ENCODE measurements at regions not wholly inside any gene's neighbourhood (a gene's known extent, or its start where the extent isn't known, plus 50 kb on each side); places are given as distances from the start of the nearest gene placed in this dataset.

- H3K36me3 Mint-ChIP-seq = no peaks in the 10 kb centered on the region
- no peak overlapping the region for H3K27ac Mint-ChIP-seq
- peaks cover 0 to 4% of the 10 kb centered on the region in 2 donors for H3K9me3 Mint-ChIP-seq
- no peak for DNase-seq (ENCODE audit: low spot score in 2 of 2)
- ATAC-seq = no peak
Observed at GRCh38 chr2:21291426-21291825, 167.7 kb downstream of the TDRD15 start.

GRCh38 chr2:21294446-21294845 is 170.7 kb downstream of the TDRD15 start:
- H3K9me3 Mint-ChIP-seq = no peaks in the 10 kb centered on the region
- H3K36me3 Mint-ChIP-seq = no peaks in the 10 kb centered on the region
- DNase-seq (ENCODE audit: low spot score in 2 of 2) (no peak), ATAC-seq (no peak)
- no peak overlapping the region for H3K27ac Mint-ChIP-seq

DNA sequence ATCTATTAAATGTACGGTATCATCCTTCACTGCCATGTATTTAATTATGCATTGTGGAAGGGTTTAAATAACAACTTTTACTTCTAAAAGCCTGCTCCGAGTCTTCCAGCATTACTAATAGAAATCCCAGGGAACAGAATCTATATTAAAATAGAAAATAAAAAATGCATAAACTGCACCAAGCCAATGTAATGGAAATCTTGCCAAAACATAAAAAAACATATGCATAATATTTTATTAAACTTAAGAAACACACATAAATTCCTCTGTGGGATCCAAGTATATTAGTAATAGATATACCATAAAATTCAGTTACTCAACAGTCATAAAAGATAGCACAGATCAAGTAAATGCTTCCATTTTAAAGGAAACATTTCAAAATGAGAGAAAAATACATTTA is 175.6 kb downstream of the TDRD15 start:
- H3K27ac Mint-ChIP-seq = no peak overlapping the region
- no peak for DNase-seq (ENCODE audit: low spot score in 2 of 2)
- no peak for ATAC-seq
- H3K36me3 Mint-ChIP-seq = no peaks in the 10 kb centered on the region
- H3K9me3 Mint-ChIP-seq = no peaks in the 10 kb centered on the region

GRCh38 chr2:21301871-21302455 is 178.2 kb downstream of the TDRD15 start:
- Mint-ChIP-seq H3K27ac (no peak overlapping the region), H3K36me3 (no peaks in the 10 kb centered on the region), H3K9me3 (no peaks in the 10 kb centered on the region)
- ATAC-seq = no peak
- DNase-seq (ENCODE audit: low spot score in 2 of 2) = no peak

DNA sequence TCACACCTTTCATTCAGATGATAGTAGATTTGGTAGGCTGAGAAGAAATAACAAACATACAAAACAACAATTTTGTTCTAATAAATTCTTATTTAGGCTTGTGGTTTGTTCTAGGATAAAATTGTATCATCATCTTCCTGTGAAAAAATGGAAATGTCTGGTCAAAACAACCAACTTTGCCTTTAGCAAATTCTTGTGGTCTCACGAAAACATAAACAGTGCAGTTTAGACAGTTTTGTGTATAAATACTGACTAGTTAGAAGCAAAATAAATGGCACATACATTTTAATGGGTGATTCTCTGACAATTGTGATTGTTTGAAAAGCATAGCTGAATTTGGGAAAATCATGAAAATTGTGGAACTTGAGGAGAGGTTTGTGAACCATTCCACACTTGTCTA is 180.1 kb downstream of the TDRD15 start:
- DNase-seq (ENCODE audit: low spot score in 2 of 2) (no peak), ATAC-seq (no peak)
- Mint-ChIP-seq H3K36me3 (no peaks in the 10 kb centered on the region), H3K27ac (no peak overlapping the region), H3K9me3 (no peaks in the 10 kb centered on the region)

DNA sequence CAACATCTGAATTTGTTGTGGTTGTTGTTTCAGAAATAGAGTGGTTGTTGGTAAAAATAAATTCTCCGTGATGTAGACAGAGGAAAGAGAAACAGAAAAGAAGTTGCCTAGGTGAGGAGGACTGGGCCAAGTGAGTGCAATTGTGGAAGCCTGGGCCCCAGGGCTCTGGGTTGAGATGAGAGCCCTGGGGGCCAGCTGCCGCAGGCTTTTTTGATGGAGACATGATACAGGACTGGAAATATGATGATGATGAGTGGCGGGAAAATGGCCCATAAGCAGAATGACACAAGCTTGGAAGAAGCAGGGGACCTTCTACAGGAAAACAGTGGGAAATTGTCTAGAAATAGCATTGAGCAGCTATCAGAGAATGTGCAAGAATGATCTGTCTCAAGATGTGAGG is 181.8 kb downstream of the TDRD15 start:
- H3K9me3 Mint-ChIP-seq = no peaks in the 10 kb centered on the region
- no peak overlapping the region for H3K27ac Mint-ChIP-seq
- no peak for ATAC-seq
- no peak for DNase-seq (ENCODE audit: low spot score in 2 of 2)
- H3K36me3 Mint-ChIP-seq = no peaks in the 10 kb centered on the region

- H3K27ac Mint-ChIP-seq = no peak overlapping the region
- ATAC-seq (no peak), DNase-seq (ENCODE audit: low spot score in 2 of 2) (no peak)
- H3K36me3 Mint-ChIP-seq = no peaks in the 10 kb centered on the region
- H3K9me3 Mint-ChIP-seq = no peaks in the 10 kb centered on the region
Observed at GRCh38 chr2:21306235-21306634, 182.5 kb downstream of the TDRD15 start.

DNA sequence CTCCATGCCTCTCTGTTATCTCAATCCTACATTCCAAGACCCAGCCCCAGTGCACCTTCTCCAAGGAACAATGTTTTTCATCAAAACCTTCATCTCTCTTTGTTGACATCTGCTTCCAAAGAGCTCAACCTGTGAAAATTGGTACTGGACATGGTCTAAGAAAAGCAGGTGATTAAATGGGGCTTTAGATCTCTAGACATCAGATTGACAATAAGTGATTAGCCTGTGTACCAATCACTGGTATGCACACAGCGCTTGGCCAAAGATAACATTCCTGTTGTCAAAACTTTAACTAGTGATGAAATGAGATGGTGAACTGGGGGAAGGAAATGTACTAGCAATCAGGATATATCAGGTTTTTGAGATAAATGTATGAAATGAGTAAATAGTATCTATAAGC is 183.3 kb downstream of the TDRD15 start:
- Mint-ChIP-seq H3K27ac (no peak overlapping the region), H3K36me3 (no peaks in the 10 kb centered on the region)
- no peak for ATAC-seq

DNA sequence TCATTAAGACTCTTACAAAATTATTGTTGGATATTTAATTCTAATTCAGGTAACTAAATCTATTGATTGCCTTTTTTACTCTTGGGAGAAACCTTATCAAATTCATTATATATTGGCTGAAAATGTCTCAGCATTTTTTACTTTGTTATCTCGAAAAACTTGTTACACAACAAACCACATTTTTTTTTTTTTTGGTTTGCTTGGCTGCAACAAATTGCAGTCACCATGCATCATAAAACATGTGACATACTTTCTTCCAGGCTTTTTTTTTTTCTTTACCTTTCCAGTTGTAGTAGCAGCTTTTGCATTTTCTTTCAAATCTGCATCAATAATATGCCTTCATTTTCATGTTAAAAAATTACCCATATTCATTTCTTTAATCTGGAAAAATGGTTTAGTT is 186.7 kb downstream of the TDRD15 start:
- ATAC-seq = no peak
- no peak for DNase-seq (ENCODE audit: low spot score in 2 of 2)
- H3K27ac Mint-ChIP-seq = no peak overlapping the region
- no peaks in the 10 kb centered on the region for H3K9me3 Mint-ChIP-seq
- H3K36me3 Mint-ChIP-seq = no peaks in the 10 kb centered on the region

More for the DNA sequence above, 183.3 kb downstream of the TDRD15 start:
- H3K9me3 Mint-ChIP-seq = no peaks in the 10 kb centered on the region
- no peak for DNase-seq (ENCODE audit: low spot score in 2 of 2)

DNA sequence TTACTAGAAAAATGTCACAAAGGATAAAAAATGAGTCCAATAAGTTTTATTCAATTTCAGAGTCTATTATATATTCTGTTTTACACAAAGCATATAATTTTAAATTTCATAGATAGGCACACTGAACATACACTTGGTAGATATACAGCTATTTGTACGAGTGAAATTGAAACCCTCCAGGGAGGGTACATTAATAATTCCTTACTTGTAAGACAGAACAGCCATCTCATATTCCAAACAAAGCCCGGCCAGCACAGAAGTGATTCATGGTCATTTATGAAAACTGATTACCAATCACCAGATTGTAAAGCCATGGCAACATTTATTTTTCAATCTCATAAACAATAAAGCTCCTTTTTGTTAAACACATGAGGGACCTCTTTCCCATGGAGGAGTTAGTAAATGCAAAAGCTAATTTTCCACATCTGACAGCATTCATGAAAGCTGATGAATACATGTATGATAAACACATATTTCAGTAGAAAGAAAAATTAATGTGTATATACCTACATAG is 190.6 kb downstream of the TDRD15 start:
- Mint-ChIP-seq H3K36me3 (no peaks in the 10 kb centered on the region), H3K27ac (no peak overlapping the region), H3K9me3 (no peaks in the 10 kb centered on the region)
- no peak for DNase-seq (ENCODE audit: low spot score in 2 of 2)
- no peak for ATAC-seq

DNA sequence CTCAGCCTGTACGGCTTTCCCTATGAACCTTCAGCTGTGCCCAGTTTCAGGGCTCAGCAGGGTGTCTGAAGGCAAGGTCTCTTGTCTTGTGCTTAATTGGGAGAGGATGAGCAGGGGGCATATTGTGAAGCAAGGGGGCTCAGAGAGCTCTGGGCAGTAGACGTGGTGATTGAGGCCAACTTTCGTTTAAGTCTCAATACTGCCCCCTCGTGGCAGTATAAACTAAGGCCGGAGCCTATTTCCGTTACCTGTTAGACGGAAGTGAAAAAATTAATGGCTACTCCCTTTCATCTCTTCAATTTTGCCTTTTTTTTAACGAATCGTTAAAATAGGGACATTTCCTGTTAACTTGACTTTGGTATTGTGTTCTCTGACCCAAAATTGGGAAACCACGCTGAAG is 193.4 kb downstream of the TDRD15 start:
- DNase-seq (ENCODE audit: low spot score in 2 of 2) = peak in 1 of 2 donors; percentile 40
- Mint-ChIP-seq H3K36me3 (no peaks in the 10 kb centered on the region), H3K27ac (no peak overlapping the region), H3K9me3 (peaks cover 0 to 5% of the 10 kb centered on the region in 2 donors)
- ATAC-seq = no peak

GRCh38 chr2:21318263-21318662 is 194.5 kb downstream of the TDRD15 start:
- no peak for ATAC-seq
- no peaks in the 10 kb centered on the region for H3K36me3 Mint-ChIP-seq

DNA sequence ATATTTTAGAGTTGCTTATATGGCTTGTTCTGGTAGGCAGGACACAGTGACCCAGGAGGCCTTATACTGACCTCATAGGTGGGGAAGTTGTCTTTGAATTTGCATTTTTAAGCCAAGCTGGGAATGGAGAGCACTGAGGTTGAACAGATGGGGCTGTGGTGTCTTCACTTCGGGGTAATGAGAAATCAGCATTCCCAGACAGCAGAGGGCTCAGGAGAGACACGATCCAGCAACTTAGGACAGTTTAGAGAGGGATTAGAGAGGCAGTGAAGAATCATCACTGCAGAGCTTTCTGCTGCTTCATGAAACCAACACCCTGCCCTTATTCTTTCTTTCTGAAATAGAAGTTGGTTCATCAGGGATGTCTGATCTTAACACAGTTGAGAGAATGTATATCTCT is 202.4 kb downstream of the TDRD15 start:
- Mint-ChIP-seq H3K36me3 (no peaks in the 10 kb centered on the region), H3K27ac (no peak overlapping the region), H3K9me3 (peaks cover 10 to 17% of the 10 kb centered on the region in 2 donors)
- ATAC-seq = no peak
- no peak for DNase-seq (ENCODE audit: low spot score in 2 of 2)

More at GRCh38 chr2:21318263-21318662, 194.5 kb downstream of the TDRD15 start:
- Mint-ChIP-seq H3K9me3 (peaks cover 0 to 5% of the 10 kb centered on the region in 2 donors), H3K27ac (no peak overlapping the region)
- no peak for DNase-seq (ENCODE audit: low spot score in 2 of 2)

DNA sequence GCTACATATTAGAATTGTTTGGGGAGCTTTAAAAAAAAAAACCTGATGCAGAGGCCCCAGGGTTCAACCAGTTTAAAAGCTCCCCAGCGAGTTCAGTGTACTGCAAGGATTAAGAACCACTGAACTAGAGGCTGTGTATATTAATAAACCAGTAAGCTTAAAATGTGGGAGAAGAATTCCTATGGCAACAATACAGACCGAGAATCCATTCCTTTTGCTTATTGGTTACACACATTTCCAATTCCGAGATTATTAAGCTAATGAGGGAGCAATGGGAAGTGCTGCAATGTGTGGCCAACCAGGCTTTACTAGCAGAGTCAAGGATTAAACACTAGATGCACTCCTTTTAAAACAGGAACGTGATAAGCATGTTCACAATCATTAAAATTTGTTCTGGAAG is 204.4 kb downstream of the TDRD15 start:
- H3K36me3 Mint-ChIP-seq = no peaks in the 10 kb centered on the region
- ATAC-seq = no peak

GRCh38 chr2:21330786-21331391 is 207.1 kb downstream of the TDRD15 start:
- peaks cover 5 to 20% of the 10 kb centered on the region in 2 donors for H3K9me3 Mint-ChIP-seq
- ATAC-seq (no peak), DNase-seq (ENCODE audit: low spot score in 2 of 2) (no peak)
- H3K36me3 Mint-ChIP-seq = peaks cover 0 to 2% of the 10 kb centered on the region in 2 donors
- H3K27ac Mint-ChIP-seq = no peak overlapping the region

More for the DNA sequence above, 204.4 kb downstream of the TDRD15 start:
- DNase-seq (ENCODE audit: low spot score in 2 of 2) = no peak
- Mint-ChIP-seq H3K9me3 (peaks cover 8 to 17% of the 10 kb centered on the region in 2 donors), H3K27ac (no peak overlapping the region)

DNA sequence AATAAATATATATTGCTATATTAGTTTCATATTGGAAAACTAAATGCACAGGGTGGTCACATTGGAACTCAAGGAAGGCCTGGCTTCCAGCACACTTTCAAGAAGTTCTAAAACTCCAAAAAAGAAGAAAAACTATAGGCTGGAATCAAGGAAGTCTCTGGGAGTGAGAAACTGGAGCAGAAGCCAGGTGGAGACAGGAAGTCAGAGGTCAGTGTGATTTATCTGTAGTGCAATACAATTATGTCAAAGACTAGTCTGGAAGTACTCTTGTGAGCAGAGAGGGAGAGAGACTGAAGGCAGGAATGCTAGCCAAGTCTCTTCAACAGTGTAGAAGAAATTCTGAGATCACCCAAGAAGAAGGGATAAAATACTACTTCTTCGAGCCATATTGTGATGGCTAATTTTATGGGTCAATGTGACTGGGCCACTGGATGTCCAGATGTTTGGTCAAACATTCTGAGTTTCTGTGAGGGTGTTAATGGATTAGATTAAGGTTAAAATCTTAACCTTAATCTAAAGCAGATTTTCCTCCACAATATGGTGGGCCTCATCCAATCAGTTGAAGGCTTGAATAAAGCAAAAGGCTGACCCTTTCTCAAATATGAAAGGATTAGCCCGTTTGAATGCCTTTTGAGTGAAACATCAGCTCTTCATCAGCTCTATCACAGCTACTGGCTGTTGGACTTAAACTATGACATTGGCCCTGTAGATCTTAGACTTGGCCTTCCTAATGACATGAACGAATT is 208.0 kb downstream of the TDRD15 start:
- DNase-seq (ENCODE audit: low spot score in 2 of 2) (no peak), ATAC-seq (no peak)
- peaks cover 0 to 5% of the 10 kb centered on the region in 2 donors for H3K36me3 Mint-ChIP-seq
- H3K9me3 Mint-ChIP-seq = peaks cover 0 to 20% of the 10 kb centered on the region in 2 donors
- no peak overlapping the region for H3K27ac Mint-ChIP-seq

DNA sequence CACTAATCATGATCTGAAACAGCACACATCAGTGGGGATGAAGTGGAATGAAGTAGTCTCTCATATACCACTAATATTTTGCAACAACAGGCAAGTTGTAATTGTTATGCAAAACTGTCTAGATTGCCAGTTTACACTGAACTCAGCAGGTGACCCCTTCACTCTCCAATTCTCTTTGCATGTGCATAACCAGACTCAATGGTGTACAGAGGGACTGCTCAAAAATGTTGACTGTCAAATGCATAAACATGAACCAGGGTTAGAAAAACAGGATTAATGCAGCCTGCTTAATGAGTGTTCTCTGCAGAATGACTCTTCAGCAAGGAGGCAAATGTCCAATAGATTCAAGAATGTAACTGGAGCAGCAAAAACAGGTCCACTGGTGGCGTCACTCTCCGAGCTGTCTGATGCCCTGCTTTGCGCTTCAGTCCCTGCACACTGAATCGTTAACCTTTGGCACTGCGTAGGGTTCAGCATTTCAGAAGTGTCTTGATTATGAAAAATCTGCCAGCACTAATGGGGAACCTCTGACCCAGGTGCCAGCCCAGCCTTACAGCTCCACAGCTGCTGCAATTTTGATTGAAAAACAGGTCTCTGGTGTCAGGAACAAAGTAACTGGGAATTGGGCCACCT is 209.3 kb downstream of the TDRD15 start:
- ATAC-seq (no peak), DNase-seq (ENCODE audit: low spot score in 2 of 2) (no peak)
- peaks cover 5 to 29% of the 10 kb centered on the region in 2 donors for H3K9me3 Mint-ChIP-seq
- no peak overlapping the region for H3K27ac Mint-ChIP-seq
- H3K36me3 Mint-ChIP-seq = peaks cover 0 to 5% of the 10 kb centered on the region in 2 donors

All from activated naive CD4-positive, alpha-beta T cell treated with anti-CD3 and anti-CD28 coated beads, Interleukin-2, amount 50 U/mL, for 72 hours (primary cell).